Fibroblast of the aortic adventitia (primary cell): ENCODE measurements at regions not wholly inside any gene's neighbourhood (a gene's known extent, or its start where the extent isn't known, plus 50 kb on each side); places are given as distances from the start of the nearest gene placed in this dataset.

Source experiments
- DNase-seq: peaks from one replicate; pipeline ENCODE4 v3.0.0-alpha.2; 2010; ENCODE audit warnings: low read depth
- H3K4me3 ChIP-seq: 2 replicates; pipeline ENCODE4 v1.5.1; 2011; ENCODE audit warnings: low read depth, mild to moderate bottlenecking, control low read depth, low read length, moderate library complexity
- CTCF ChIP-seq: IDR thresholded peaks from 2 replicates; pipeline ENCODE4 v1.5.1; 2011; ENCODE audit warnings: mild to moderate bottlenecking, low read length, control low read depth, inconsistent platforms; ENCODE audit not compliant: insufficient read depth

GRCh38 chr13:106183410-106184065 is 351.9 kb downstream of the EFNB2 start:
- H3K4me3 ChIP-seq = no peak overlapping the region
- no peak for DNase-seq
- no peak for TF ChIP-seq CTCF

DNA sequence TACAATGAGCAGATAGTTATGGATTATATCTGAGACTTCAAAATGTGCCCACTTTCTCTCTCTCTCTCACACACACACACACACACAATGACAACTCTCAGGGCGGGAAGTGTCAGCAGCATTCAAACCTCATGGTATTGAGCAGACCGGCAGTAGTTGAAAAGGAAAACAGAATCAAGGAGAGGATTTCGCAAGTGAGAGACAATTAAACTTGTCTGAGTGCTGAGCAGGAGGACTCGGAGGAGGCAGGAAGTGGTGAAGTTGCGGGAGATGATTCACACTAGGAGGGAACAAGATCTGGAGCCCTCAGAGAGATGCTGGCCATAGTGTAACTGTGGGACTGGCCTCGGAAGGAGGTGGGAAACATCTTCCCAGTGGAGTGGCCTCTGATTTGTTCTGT is 353.1 kb downstream of the EFNB2 start:
- DNase-seq = peak; percentile 60
- no peak overlapping the region for H3K4me3 ChIP-seq
- TF ChIP-seq CTCF = no peak

DNA sequence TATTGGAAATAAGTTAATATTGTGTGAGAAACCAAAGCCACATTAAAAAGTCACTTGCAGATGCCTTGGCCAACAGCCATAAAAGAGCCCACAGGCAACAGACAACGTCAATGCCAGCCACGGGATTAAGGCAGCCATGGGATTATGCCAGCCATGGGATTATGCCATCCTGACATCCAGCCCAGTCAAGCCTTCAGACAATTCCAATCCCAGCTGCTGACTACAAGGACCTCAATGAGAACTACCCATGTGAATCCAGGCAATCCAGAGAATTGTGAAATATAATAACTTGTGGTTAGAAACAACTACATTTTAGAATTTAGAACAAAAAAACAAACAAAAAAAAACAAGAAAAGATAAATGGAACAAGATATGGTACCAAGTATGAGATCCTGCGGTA is 356.6 kb downstream of the EFNB2 start:
- DNase-seq = no peak
- H3K4me3 ChIP-seq = no peak overlapping the region
- TF ChIP-seq CTCF = no peak

DNA sequence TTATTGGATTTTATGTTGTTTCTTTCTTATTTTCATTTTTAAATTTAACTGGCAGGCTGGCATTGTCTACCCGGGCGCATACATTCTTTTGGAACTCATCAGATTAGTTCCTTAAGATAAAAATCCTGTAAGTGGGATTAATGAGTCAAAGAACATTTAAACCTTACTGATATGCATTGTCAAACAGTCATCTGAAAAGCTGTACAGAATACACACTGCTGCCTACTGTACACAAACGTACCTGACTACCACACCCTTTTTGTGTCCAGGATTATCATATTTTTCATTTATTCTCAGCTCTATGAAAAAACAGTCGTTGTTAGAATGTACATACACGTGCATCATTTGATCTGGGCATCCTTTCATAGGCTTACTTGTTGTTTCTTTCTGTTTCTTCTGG is 358.3 kb downstream of the EFNB2 start:
- no peak for TF ChIP-seq CTCF
- no peak for DNase-seq
- H3K4me3 ChIP-seq = no peak overlapping the region

DNA sequence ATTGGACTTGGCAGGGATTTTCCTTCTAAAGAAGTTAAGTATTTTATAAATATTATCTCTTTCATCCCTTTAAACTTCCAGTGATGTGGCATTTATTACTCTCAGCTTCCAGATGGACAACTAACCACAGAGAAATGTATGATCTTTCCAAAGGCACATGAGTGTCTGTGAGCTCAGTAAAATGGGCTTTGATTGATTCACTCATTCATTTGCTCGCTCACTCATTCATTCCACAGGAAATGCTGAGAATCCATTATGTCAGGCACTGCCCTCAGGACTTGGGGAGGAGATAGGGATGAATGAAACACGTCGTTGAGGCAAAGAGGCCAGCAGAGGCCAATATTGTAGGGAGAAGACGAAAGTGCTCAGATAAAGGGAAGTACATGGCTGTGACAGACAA is 359.3 kb downstream of the EFNB2 start:
- no peak for DNase-seq
- no peak for TF ChIP-seq CTCF
- H3K4me3 ChIP-seq = no peak overlapping the region

DNA sequence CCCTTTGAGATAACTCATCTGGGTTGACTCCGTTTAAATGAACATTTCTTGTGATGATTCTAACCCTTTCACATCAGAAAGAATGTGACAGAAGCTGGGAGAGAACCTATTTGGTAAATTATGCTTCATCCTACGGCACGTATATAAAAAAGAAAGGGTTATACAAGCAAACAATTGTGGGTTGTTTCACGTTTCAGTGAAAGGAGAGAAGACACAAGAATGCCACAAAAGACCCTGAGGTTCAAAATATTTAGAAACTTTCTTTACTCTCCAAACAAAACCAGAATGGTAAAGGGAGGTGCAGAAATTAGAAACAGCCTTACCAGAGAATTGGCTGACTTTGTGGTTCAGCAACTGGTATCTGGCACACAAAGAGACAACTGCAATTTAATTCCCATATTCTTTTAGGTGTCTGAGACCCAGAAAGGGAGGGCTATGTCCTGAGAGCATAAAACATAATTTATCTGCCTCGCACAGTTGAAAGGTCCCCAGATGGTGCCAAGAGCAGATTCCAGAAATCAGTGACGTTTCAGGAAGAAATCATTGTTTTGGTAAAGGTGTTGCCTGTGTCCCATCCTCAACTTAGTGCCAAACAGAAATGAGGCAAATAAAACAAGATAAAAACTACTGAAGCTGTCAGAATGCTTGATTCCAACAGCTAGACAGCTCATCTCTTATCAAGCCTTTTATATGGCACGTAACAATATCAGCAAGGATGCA is 361.4 kb downstream of the EFNB2 start:
- DNase-seq = no peak
- TF ChIP-seq CTCF = no peak
- no peak overlapping the region for H3K4me3 ChIP-seq
